ENCODE measurements at regions not wholly inside any gene's neighbourhood (a gene's known extent, or its start where the extent isn't known, plus 50 kb on each side); places are given as distances from the start of the nearest gene placed in this dataset.

- no peak for DNase-seq
These were observed 129.9 kb upstream of the COL21A1 start for GRCh38 chr6:56377295-56377694.

- no peak for DNase-seq
These were observed 128.4 kb upstream of the COL21A1 start for GRCh38 chr6:56375806-56376205.

- DNase-seq, result no peak
These were observed 127.5 kb upstream of the COL21A1 start for GRCh38 chr6:56374841-56375369.

GRCh38 chr6:56372406-56372995 is 125.1 kb upstream of the COL21A1 start:
- no peak for DNase-seq

- peak; percentile 92 for DNase-seq
These were observed 123.3 kb upstream of the COL21A1 start for GRCh38 chr6:56370561-56371211.

GRCh38 chr6:56370127-56370540 is 122.8 kb upstream of the COL21A1 start:
- DNase-seq, result peak; percentile 86

GRCh38 chr6:56368491-56368890 is 121.1 kb upstream of the COL21A1 start:
- DNase-seq, result no peak

DNA sequence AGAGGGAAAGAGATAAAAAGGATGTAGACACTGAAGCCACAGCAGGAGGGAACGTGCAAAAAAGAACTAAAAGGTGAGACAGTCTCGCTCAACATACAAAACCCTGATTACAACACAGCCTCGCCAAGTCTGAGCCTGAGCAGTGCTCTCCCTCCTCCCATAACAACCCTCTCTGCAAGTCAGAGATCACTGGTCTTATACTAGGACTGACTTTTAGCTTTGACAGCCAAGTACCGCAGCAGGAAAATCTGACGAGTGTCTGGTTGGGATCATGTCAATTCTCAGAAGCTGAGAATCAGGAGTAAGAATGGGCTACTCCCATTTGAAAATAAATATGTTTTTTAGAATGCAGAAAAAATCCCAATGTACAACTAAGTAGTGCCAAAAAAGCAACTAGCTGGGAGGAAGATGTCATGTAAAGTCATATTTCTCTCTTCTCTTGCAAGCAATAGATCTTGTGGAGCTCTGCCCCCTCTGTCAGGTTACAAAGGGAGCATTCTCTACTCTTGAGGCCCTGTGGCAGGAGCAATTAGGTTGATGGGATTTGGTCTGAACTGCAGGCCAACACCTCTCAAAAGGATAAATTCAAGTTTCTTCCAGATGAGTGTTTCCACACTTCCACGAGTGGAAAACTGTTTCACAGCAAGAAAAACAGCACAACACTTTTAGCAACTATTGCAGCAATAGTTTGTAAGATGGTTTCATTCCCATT is 118.9 kb upstream of the COL21A1 start:
- DNase-seq, result no peak

GRCh38 chr6:56364827-56365339 is 117.5 kb upstream of the COL21A1 start:
- no peak for DNase-seq

- DNase-seq, result no peak
These were observed 117.0 kb upstream of the COL21A1 start for GRCh38 chr6:56364431-56364826.

DNA sequence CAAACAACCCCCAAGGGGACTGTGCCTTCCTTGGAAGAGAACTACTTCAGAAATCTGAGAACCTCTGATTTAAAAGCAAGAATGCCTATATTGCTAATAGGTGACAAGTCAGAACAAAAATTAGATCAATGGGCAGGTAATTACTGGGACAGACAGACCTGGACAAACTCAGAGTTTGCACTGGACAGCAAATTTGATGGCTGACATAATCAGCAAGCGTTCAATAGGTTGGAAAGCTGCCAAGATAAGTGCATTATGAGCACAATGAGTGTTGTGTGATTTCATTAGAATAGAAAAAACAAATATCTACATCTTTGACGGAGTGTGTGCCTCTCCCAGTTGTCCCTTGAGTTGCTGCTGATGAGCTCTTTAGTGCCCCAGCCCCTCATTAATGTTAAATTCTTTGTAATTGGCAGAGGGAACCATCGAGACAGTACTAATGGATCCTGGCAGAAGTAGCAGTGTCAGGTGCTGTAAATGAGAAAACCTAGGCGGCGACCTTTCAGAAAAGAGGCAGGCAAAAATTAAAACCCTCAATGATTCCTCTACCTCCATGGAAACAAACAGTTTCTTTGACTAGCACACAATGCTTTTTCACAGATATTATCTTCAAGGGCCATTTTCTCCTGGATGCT is 116.5 kb upstream of the COL21A1 start:
- peak; percentile 56 for DNase-seq

- DNase-seq, result no peak
These were observed 114.4 kb upstream of the COL21A1 start for GRCh38 chr6:56361812-56362211.

GRCh38 chr6:56359201-56359899 is 112.0 kb upstream of the COL21A1 start:
- DNase-seq, result peak; percentile 79

DNA sequence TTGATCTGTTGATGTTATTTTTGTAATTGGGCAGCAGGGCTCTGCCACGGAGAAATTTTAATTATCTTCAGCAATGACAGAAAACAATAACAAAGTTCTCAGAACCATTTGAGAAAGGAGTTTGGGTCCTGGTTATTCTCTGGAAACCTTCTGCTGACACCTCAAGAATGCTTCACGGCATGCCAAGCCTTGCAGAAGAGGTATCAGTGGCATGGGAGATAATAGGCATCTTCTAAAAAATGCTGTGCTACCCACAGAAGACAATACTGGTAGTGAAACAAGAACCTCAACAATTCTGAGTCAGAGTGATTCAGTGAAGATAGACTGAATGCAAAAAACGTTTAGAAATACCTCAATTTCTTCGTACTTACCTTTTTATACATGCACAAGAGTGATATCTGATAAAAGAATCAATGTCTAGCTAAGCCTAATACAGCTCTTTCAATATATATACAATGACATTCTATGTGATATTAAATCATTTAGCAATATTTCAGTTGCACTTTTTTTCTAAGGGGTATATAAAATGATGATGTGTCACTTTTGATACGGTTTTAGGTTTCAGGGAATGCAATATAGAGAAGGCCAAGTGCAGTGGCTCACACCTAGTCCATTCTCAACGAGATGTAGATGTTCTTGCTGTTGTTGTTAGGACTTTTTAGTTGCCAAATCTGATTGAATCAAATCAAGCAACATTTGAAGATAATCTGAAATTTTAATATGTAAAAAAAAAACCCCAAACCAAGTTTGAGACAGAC is 110.4 kb upstream of the COL21A1 start:
- no peak for DNase-seq

- peak; percentile 48 for DNase-seq
These were observed 109.0 kb upstream of the COL21A1 start for GRCh38 chr6:56356426-56356825.

- DNase-seq, result no peak
These were observed 106.5 kb upstream of the COL21A1 start for GRCh38 chr6:56353860-56354259.

GRCh38 chr6:56350628-56351260 is 103.4 kb upstream of the COL21A1 start:
- DNase-seq, result no peak

GRCh38 chr6:56349194-56349593 is 101.8 kb upstream of the COL21A1 start:
- no peak for DNase-seq

GRCh38 chr6:56348578-56348977 is 101.2 kb upstream of the COL21A1 start:
- no peak for DNase-seq

GRCh38 chr6:56347526-56347925 is 100.1 kb upstream of the COL21A1 start:
- no peak for DNase-seq

GRCh38 chr6:56346958-56347357 is 99.6 kb upstream of the COL21A1 start:
- DNase-seq, result no peak

All from NCI-H69 (cell line).